ENCODE measurements at regions not wholly inside any gene's neighbourhood (a gene's known extent, or its start where the extent isn't known, plus 50 kb on each side); places are given as distances from the start of the nearest gene placed in this dataset.
"Not testable (repeated sequence)": the region's sequence is repeated elsewhere in the genome, so short reads cannot be mapped to it uniquely, and the experiment has no call there.

- not testable (repeated sequence) for TF ChIP-seq CTCF (IDR thresholded peaks at IDR 0.05; ENCODE audit: low read depth, low read length, poor library complexity, severe bottlenecking); EZH2phosphoT487 (IDR thresholded peaks at IDR 0.05; ENCODE audit: borderline replicate concordance, low read length)
Observed at GRCh38 chr20:30312220-30312619, 945.2 kb upstream of the DEFB115 start.
